ENCODE measurements at regions not wholly inside any gene's neighbourhood (a gene's known extent, or its start where the extent isn't known, plus 50 kb on each side); places are given as distances from the start of the nearest gene placed in this dataset.

DNA sequence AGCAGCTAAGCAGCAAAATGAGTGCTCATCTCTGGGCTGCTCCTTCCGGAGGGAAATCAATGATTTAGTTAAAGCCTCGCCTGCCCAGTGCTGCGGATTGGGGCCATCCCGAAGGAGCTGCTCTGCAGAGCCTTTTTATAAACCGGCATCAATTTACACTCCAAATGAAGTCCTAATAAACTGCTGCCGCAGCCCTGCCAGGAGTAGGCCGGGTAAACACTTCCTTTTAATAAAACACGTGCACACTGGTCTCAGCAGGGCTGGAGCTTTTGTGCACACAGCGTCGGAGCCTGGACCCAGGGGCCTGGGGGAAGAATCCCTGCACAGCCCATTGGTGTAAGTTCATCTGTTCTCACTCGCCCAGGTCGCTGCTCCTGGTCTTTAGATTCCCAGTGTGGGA, 79.6 kb upstream of the HS3ST2 start (continued):
- TF ChIP-seq ZNF114 (CRISPR knock-in tag; IDR thresholded peaks at IDR 0.05) (no peak), EZH2phosphoT487 (IDR thresholded peaks at IDR 0.05; ENCODE audit: unreplicated experiment) (no peak)
- TF ChIP-seq, protein P1, sequence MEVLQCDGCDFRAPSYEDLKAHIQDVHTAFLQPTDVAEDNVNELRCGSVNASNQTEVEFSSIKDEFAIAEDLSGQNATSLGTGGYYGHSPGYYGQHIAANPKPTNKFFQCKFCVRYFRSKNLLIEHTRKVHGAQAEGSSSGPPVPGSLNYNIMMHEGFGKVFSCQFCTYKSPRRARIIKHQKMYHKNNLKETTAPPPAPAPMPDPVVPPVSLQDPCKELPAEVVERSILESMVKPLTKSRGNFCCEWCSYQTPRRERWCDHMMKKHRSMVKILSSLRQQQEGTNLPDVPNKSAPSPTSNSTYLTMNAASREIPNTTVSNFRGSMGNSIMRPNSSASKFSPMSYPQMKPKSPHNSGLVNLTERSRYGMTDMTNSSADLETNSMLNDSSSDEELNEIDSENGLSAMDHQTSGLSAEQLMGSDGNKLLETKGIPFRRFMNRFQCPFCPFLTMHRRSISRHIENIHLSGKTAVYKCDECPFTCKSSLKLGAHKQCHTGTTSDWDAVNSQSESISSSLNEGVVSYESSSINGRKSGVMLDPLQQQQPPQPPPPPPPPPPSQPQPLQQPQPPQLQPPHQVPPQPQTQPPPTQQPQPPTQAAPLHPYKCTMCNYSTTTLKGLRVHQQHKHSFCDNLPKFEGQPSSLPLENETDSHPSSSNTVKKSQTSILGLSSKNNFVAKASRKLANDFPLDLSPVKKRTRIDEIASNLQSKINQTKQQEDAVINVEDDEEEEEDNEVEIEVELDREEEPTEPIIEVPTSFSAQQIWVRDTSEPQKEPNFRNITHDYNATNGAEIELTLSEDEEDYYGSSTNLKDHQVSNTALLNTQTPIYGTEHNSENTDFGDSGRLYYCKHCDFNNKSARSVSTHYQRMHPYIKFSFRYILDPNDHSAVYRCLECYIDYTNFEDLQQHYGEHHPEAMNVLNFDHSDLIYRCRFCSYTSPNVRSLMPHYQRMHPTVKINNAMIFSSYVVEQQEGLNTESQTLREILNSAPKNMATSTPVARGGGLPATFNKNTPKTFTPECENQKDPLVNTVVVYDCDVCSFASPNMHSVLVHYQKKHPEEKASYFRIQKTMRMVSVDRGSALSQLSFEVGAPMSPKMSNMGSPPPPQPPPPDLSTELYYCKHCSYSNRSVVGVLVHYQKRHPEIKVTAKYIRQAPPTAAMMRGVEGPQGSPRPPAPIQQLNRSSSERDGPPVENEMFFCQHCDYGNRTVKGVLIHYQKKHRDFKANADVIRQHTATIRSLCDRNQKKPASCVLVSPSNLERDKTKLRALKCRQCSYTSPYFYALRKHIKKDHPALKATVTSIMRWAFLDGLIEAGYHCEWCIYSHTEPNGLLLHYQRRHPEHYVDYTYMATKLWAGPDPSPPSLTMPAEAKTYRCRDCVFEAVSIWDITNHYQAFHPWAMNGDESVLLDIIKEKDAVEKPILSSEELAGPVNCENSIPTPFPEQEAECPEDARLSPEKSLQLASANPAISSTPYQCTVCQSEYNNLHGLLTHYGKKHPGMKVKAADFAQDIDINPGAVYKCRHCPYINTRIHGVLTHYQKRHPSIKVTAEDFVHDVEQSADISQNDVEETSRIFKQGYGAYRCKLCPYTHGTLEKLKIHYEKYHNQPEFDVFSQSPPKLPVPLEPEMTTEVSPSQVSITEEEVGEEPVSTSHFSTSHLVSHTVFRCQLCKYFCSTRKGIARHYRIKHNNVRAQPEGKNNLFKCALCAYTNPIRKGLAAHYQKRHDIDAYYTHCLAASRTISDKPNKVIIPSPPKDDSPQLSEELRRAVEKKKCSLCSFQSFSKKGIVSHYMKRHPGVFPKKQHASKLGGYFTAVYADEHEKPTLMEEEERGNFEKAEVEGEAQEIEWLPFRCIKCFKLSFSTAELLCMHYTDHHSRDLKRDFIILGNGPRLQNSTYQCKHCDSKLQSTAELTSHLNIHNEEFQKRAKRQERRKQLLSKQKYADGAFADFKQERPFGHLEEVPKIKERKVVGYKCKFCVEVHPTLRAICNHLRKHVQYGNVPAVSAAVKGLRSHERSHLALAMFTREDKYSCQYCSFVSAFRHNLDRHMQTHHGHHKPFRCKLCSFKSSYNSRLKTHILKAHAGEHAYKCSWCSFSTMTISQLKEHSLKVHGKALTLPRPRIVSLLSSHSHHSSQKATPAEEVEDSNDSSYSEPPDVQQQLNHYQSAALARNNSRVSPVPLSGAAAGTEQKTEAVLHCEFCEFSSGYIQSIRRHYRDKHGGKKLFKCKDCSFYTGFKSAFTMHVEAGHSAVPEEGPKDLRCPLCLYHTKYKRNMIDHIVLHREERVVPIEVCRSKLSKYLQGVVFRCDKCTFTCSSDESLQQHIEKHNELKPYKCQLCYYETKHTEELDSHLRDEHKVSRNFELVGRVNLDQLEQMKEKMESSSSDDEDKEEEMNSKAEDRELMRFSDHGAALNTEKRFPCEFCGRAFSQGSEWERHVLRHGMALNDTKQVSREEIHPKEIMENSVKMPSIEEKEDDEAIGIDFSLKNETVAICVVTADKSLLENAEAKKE (CRISPR knock-in tag; IDR thresholded peaks at IDR 0.05): no peak

- DNase-seq (ENCODE audit: low spot score): no peak
- Histone ChIP-seq H3K4me1 (ENCODE audit: insufficient read depth) (no peaks in the 10 kb centered on the region), H3K27me3 (ENCODE audit: insufficient read depth) (no peaks in the 10 kb centered on the region), H3K27ac (ENCODE audit: low read depth) (no peak overlapping the region), H3K4me2 (no peak overlapping the region), H3K9me2 (ENCODE audit: insufficient read depth) (peaks cover 6% of the 10 kb centered on the region), H3K79me2 (replicated peaks; ENCODE audit: insufficient read depth) (no peaks in the 10 kb centered on the region), H3K36me3 (ENCODE audit: insufficient read depth) (no peaks in the 10 kb centered on the region), H4K20me1 (replicated peaks; ENCODE audit: insufficient read depth) (no peaks in the 10 kb centered on the region), H2AFZ (no peak overlapping the region), H3K4me3 (no peak overlapping the region), H3F3A (replicated peaks; ENCODE audit: low read depth) (no peaks in the 10 kb centered on the region)
- Mint-ChIP-seq H3K4me1 (peaks cover 2% of the 10 kb centered on the region; the same call in 1 of the 3 replicates), H3K9me3 (no peaks in the 10 kb centered on the region), H3K27ac (no peak overlapping the region), H3K36me3 (ENCODE audit: low read depth) (no peaks in the 10 kb centered on the region), H3K27me3 (ENCODE audit: insufficient read depth, low read depth, poor library complexity) (peaks cover 2% of the 10 kb centered on the region), H3K4me3 (no peak overlapping the region)
- TF ChIP-seq ETS1 (IDR thresholded peaks at IDR 0.05) (no peak), POLR2AphosphoS5 (IDR thresholded peaks at IDR 0.05; ENCODE audit: low read depth) (no peak), NANOG (IDR thresholded peaks at IDR 0.05; ENCODE audit: borderline replicate concordance) (no peak), ZNF331 (CRISPR knock-in tag; IDR thresholded peaks at IDR 0.05; ENCODE audit: low read depth) (no peak), ZNF114 (CRISPR knock-in tag; IDR thresholded peaks at IDR 0.05) (no peak), EZH2 (IDR thresholded peaks at IDR 0.05; ENCODE audit: low read depth, unreplicated experiment) (no peak)
- TF ChIP-seq, protein P2, sequence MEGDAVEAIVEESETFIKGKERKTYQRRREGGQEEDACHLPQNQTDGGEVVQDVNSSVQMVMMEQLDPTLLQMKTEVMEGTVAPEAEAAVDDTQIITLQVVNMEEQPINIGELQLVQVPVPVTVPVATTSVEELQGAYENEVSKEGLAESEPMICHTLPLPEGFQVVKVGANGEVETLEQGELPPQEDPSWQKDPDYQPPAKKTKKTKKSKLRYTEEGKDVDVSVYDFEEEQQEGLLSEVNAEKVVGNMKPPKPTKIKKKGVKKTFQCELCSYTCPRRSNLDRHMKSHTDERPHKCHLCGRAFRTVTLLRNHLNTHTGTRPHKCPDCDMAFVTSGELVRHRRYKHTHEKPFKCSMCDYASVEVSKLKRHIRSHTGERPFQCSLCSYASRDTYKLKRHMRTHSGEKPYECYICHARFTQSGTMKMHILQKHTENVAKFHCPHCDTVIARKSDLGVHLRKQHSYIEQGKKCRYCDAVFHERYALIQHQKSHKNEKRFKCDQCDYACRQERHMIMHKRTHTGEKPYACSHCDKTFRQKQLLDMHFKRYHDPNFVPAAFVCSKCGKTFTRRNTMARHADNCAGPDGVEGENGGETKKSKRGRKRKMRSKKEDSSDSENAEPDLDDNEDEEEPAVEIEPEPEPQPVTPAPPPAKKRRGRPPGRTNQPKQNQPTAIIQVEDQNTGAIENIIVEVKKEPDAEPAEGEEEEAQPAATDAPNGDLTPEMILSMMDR (conservative IDR thresholded peaks at IDR 0.05; ENCODE audit: low read depth in 2 of 2): no peak
- TF ChIP-seq, protein P3, sequence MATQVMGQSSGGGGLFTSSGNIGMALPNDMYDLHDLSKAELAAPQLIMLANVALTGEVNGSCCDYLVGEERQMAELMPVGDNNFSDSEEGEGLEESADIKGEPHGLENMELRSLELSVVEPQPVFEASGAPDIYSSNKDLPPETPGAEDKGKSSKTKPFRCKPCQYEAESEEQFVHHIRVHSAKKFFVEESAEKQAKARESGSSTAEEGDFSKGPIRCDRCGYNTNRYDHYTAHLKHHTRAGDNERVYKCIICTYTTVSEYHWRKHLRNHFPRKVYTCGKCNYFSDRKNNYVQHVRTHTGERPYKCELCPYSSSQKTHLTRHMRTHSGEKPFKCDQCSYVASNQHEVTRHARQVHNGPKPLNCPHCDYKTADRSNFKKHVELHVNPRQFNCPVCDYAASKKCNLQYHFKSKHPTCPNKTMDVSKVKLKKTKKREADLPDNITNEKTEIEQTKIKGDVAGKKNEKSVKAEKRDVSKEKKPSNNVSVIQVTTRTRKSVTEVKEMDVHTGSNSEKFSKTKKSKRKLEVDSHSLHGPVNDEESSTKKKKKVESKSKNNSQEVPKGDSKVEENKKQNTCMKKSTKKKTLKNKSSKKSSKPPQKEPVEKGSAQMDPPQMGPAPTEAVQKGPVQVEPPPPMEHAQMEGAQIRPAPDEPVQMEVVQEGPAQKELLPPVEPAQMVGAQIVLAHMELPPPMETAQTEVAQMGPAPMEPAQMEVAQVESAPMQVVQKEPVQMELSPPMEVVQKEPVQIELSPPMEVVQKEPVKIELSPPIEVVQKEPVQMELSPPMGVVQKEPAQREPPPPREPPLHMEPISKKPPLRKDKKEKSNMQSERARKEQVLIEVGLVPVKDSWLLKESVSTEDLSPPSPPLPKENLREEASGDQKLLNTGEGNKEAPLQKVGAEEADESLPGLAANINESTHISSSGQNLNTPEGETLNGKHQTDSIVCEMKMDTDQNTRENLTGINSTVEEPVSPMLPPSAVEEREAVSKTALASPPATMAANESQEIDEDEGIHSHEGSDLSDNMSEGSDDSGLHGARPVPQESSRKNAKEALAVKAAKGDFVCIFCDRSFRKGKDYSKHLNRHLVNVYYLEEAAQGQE (IDR thresholded peaks at IDR 0.05; ENCODE audit: unreplicated experiment): no peak
- ATAC-seq: no peak
Measured at GRCh38 chr16:22736791-22737190, 77.2 kb upstream of the HS3ST2 start.
